Sigmoid colon (tissue), 6 donors: ENCODE measurements at regions not wholly inside any gene's neighbourhood (a gene's known extent, or its start where the extent isn't known, plus 50 kb on each side); places are given as distances from the start of the nearest gene placed in this dataset.

Experiments
- DNase-seq: peaks from one replicate; pipeline ENCODE4 v3.0.0-alpha.2; 2019
- H3K27ac ChIP-seq, 4 donors: fragments of 200-600 bp; sonication (generic); one replicate each; pipeline ENCODE4 v1.5.1; 2016 to 2019; ENCODE audit warnings: mild to moderate bottlenecking in 1 of 4
- H3K27me3 ChIP-seq, 3 donors: fragments of 200-600 bp; sonication (generic); one replicate each; pipeline ENCODE4 v1.5.1; 2019; ENCODE audit warnings: mild to moderate bottlenecking in 1 of 3
- H3K36me3 ChIP-seq, 4 donors: fragments of 200-600 bp; sonication (generic); one replicate each; pipeline ENCODE4 v1.5.1; 2016 to 2019
- H3K4me1 ChIP-seq, 4 donors: fragments of 200-600 bp; sonication (generic); one replicate each; pipeline ENCODE4 v1.5.1; 2017 to 2019
- H3K4me3 ChIP-seq, 4 donors: fragments of 200-600 bp; sonication (generic); one replicate each; pipeline ENCODE4 v1.5.1; 2017 to 2019; ENCODE audit warnings: mild to moderate bottlenecking in 2 of 4, moderate library complexity in 1 of 4
- H3K9me3 ChIP-seq, 4 donors: fragments of 200-600 bp in 3 of 4; sonication (generic) in 3 of 4; one replicate each; pipeline versions ENCODE4 v1.5.1 to v1.6.1; 2013 to 2019
- EP300 ChIP-seq, 4 donors: sonication (generic); formaldehyde crosslinking; IDR thresholded peaks; one replicate each; pipeline ENCODE4 v1.6.1; 2017; ENCODE audit warnings: antibody characterized with exemption in 4 of 4
- POLR2A ChIP-seq, 2 donors: fragments of 450-650 bp; IDR thresholded peaks; one replicate each; pipeline ENCODE4 v1.6.1; 2016; ENCODE audit warnings: antibody characterized with exemption in 2 of 2, mild to moderate bottlenecking in 2 of 2, moderate library complexity in 2 of 2
- POLR2AphosphoS5 ChIP-seq, 4 donors: sonication (generic); formaldehyde crosslinking; IDR thresholded peaks; one replicate each; pipeline ENCODE4 v1.6.1; 2017; ENCODE audit warnings: antibody characterized with exemption in 4 of 4
- WGBS, 2 donors: extraction: QIAGEN DNeasy Blood & Tissue Kit; methylation state at CpG; one replicate each; pipeline ENCODE4 v1.1.7; 2013; 5-methylcytosine and 5-hydroxymethylcytosine counted together
- intact Hi-C: fragments of 100-400 bp; cut with DNase I; formaldehyde crosslinking; loops from one replicate; pipeline ENCODE4 v1.15.1; 2023
- TF ChIP-seq, protein P1 (sequence below), 4 experiments: fragments of 450-650 bp in 3 of 4; fragments of 200-600 bp in 1 of 4; IDR thresholded peaks; one replicate each; pipeline ENCODE4 v1.5.1; 2016 to 2019; ENCODE audit warnings: antibody characterized with exemption in 4 of 4, mild to moderate bottlenecking in 3 of 4, moderate library complexity in 2 of 4
- donor health status: healthy with polysubstance abuse.
- donor health status: healthy.

GRCh38 chrY:12464155-12464554 is 236.9 kb upstream of the USP9Y start:
- H3K4me1 ChIP-seq: no peaks in the 10 kb centered on the region
- H3K27me3 ChIP-seq: no peaks in the 10 kb centered on the region
- WGBS, 2 donors: 86 to 87% methylated on average over 4 of the region's 4 CpGs
- no peak for DNase-seq
- no peaks in the 10 kb centered on the region for H3K9me3 ChIP-seq
- H3K36me3 ChIP-seq: no peaks in the 10 kb centered on the region
- TF ChIP-seq POLR2AphosphoS5 (IDR thresholded peaks at IDR 0.05) (no peak), POLR2A (IDR thresholded peaks at IDR 0.05) (no peak), EP300 (IDR thresholded peaks at IDR 0.05) (no peak)
- TF ChIP-seq, protein P1, sequence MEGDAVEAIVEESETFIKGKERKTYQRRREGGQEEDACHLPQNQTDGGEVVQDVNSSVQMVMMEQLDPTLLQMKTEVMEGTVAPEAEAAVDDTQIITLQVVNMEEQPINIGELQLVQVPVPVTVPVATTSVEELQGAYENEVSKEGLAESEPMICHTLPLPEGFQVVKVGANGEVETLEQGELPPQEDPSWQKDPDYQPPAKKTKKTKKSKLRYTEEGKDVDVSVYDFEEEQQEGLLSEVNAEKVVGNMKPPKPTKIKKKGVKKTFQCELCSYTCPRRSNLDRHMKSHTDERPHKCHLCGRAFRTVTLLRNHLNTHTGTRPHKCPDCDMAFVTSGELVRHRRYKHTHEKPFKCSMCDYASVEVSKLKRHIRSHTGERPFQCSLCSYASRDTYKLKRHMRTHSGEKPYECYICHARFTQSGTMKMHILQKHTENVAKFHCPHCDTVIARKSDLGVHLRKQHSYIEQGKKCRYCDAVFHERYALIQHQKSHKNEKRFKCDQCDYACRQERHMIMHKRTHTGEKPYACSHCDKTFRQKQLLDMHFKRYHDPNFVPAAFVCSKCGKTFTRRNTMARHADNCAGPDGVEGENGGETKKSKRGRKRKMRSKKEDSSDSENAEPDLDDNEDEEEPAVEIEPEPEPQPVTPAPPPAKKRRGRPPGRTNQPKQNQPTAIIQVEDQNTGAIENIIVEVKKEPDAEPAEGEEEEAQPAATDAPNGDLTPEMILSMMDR (IDR thresholded peaks at IDR 0.05): no peak
- H3K4me3 ChIP-seq: no peak overlapping the region
- intact Hi-C loops: no loop called here
- H3K27ac ChIP-seq: no peak overlapping the region

GRCh38 chrY:12465706-12466105 is 235.3 kb upstream of the USP9Y start:
- no peaks in the 10 kb centered on the region for H3K9me3 ChIP-seq
- no peaks in the 10 kb centered on the region for H3K36me3 ChIP-seq
- no peak overlapping the region for H3K27ac ChIP-seq
- TF ChIP-seq POLR2A (IDR thresholded peaks at IDR 0.05) (no peak), EP300 (IDR thresholded peaks at IDR 0.05) (no peak), POLR2AphosphoS5 (IDR thresholded peaks at IDR 0.05) (no peak)
- TF ChIP-seq, protein P1 (IDR thresholded peaks at IDR 0.05): no peak
- 86 to 90% methylated on average over 3 of the region's 3 CpGs for WGBS, 2 donors
- intact Hi-C loops: no loop called here
- no peak for DNase-seq
- H3K4me3 ChIP-seq: no peak overlapping the region
- H3K4me1 ChIP-seq: no peaks in the 10 kb centered on the region
- H3K27me3 ChIP-seq: no peaks in the 10 kb centered on the region

DNA sequence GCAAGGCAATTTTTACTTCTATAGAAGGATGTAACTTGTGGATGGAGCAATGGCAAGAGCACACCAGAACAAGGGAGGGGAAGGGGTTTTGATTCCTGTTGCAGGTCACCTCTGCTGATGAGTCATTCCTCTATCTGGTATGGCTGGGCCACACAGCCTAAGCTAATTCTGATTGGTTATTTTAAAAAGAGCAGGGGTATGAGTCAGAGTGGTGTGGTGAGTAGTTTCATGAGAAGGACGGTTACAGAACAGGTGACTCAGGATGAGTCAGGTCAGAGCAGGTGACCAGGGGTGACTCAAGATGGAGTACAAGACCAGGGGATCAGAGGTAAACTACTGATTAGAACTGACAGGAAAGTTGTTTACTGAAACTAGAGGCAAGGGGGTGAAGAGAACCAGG is 231.9 kb upstream of the USP9Y start:
- H3K4me1 ChIP-seq: no peaks in the 10 kb centered on the region
- WGBS, 2 donors: 67% methylated on average over 1 of the region's 1 CpG
- no peak for TF ChIP-seq POLR2A (IDR thresholded peaks at IDR 0.05)

GRCh38 chrY:12474472-12474871 is 226.6 kb upstream of the USP9Y start:
- Histone ChIP-seq H3K4me3 (no peak overlapping the region), H3K36me3 (no peaks in the 10 kb centered on the region), H3K4me1 (no peaks in the 10 kb centered on the region), H3K27me3 (no peaks in the 10 kb centered on the region), H3K27ac (no peak overlapping the region), H3K9me3 (no peaks in the 10 kb centered on the region)
- DNase-seq: no peak
- TF ChIP-seq POLR2AphosphoS5 (IDR thresholded peaks at IDR 0.05): no peak
- intact Hi-C loops: no loop called here

More for the DNA sequence above, 231.9 kb upstream of the USP9Y start:
- H3K4me3 ChIP-seq: no peak overlapping the region
- no peaks in the 10 kb centered on the region for H3K36me3 ChIP-seq
- H3K9me3 ChIP-seq: no peaks in the 10 kb centered on the region
- no peaks in the 10 kb centered on the region for H3K27me3 ChIP-seq
- DNase-seq: no peak
- intact Hi-C loops: no loop called here
- H3K27ac ChIP-seq: no peak overlapping the region

- TF ChIP-seq POLR2A (IDR thresholded peaks at IDR 0.05) (no peak), EP300 (IDR thresholded peaks at IDR 0.05) (no peak), POLR2AphosphoS5 (IDR thresholded peaks at IDR 0.05) (no peak)
- TF ChIP-seq, protein P1 (IDR thresholded peaks at IDR 0.05): no peak
- no peaks in the 10 kb centered on the region for H3K27me3 ChIP-seq
- no peaks in the 10 kb centered on the region for H3K4me1 ChIP-seq
- no peak for DNase-seq
- H3K27ac ChIP-seq: no peak overlapping the region
- H3K36me3 ChIP-seq: no peaks in the 10 kb centered on the region
- no peak overlapping the region for H3K4me3 ChIP-seq
- 46 to 62% methylated on average over 8 of the region's 8 CpGs for WGBS, 2 donors
- H3K9me3 ChIP-seq: no peaks in the 10 kb centered on the region
- intact Hi-C loops: no loop called here
Measured at GRCh38 chrY:12479382-12479781, 221.6 kb upstream of the USP9Y start.

- Histone ChIP-seq H3K4me1 (no peaks in the 10 kb centered on the region), H3K4me3 (no peak overlapping the region), H3K36me3 (no peaks in the 10 kb centered on the region), H3K27me3 (no peaks in the 10 kb centered on the region), H3K9me3 (no peaks in the 10 kb centered on the region), H3K27ac (no peak overlapping the region)
- DNase-seq: no peak
- intact Hi-C loops: no loop called here
- TF ChIP-seq, protein P1 (IDR thresholded peaks at IDR 0.05): no peak
- TF ChIP-seq POLR2AphosphoS5 (IDR thresholded peaks at IDR 0.05) (no peak), EP300 (IDR thresholded peaks at IDR 0.05) (no peak), POLR2A (IDR thresholded peaks at IDR 0.05) (no peak)
- 74 to 78% methylated on average over 3 of the region's 3 CpGs for WGBS, 2 donors
Measured at GRCh38 chrY:12483394-12483793, 217.6 kb upstream of the USP9Y start.
